ENCODE measurements at regions not wholly inside any gene's neighbourhood (a gene's known extent, or its start where the extent isn't known, plus 50 kb on each side); places are given as distances from the start of the nearest gene placed in this dataset.

DNA sequence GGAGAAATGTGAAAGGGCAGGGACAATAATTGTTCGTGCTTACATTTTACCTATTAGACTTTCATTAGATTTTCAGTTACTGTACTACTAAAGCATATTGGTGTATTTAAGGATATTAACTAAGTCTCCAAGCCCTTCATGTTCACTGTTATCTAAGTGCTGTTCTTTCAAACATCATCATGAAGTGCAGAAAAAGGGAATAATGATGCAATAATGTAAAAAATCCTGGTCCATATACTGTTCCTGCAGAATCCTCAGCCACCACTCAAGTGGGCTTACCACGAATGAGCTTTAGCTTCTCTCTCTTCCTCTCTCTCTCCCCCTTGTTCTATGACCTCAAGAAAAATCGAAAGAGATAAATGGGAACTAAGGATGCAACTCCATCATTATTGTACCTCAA, 600.7 kb downstream of the UTRN start:
- TF ChIP-seq, protein P1, sequence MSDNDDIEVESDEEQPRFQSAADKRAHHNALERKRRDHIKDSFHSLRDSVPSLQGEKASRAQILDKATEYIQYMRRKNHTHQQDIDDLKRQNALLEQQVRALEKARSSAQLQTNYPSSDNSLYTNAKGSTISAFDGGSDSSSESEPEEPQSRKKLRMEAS (IDR thresholded peaks at IDR 0.05) = no peak
- TF ChIP-seq CEBPB (IDR thresholded peaks at IDR 0.05) (no peak), TAF1 (IDR thresholded peaks at IDR 0.05; ENCODE audit: low read depth) (no peak), RAD21 (IDR thresholded peaks at IDR 0.05; ENCODE audit: low read depth) (no peak), EP300 (IDR thresholded peaks at IDR 0.05; ENCODE audit: borderline replicate concordance) (no peak), YY1 (IDR thresholded peaks at IDR 0.05; ENCODE audit: low read depth) (no peak), TCF12 (IDR thresholded peaks at IDR 0.05; ENCODE audit: low read depth) (no peak), ZBTB7A (IDR thresholded peaks at IDR 0.05; ENCODE audit: low read depth) (no peak), CREB1 (IDR thresholded peaks at IDR 0.05; ENCODE audit: low read depth) (no peak), FOXM1 (IDR thresholded peaks at IDR 0.05; ENCODE audit: borderline replicate concordance, low read depth) (no peak), EGR1 (IDR thresholded peaks at IDR 0.05) (no peak)
- TF ChIP-seq, protein P2, sequence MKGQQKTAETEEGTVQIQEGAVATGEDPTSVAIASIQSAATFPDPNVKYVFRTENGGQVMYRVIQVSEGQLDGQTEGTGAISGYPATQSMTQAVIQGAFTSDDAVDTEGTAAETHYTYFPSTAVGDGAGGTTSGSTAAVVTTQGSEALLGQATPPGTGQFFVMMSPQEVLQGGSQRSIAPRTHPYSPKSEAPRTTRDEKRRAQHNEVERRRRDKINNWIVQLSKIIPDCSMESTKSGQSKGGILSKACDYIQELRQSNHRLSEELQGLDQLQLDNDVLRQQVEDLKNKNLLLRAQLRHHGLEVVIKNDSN (IDR thresholded peaks at IDR 0.05) = no peak
- TF ChIP-seq, protein P3, sequence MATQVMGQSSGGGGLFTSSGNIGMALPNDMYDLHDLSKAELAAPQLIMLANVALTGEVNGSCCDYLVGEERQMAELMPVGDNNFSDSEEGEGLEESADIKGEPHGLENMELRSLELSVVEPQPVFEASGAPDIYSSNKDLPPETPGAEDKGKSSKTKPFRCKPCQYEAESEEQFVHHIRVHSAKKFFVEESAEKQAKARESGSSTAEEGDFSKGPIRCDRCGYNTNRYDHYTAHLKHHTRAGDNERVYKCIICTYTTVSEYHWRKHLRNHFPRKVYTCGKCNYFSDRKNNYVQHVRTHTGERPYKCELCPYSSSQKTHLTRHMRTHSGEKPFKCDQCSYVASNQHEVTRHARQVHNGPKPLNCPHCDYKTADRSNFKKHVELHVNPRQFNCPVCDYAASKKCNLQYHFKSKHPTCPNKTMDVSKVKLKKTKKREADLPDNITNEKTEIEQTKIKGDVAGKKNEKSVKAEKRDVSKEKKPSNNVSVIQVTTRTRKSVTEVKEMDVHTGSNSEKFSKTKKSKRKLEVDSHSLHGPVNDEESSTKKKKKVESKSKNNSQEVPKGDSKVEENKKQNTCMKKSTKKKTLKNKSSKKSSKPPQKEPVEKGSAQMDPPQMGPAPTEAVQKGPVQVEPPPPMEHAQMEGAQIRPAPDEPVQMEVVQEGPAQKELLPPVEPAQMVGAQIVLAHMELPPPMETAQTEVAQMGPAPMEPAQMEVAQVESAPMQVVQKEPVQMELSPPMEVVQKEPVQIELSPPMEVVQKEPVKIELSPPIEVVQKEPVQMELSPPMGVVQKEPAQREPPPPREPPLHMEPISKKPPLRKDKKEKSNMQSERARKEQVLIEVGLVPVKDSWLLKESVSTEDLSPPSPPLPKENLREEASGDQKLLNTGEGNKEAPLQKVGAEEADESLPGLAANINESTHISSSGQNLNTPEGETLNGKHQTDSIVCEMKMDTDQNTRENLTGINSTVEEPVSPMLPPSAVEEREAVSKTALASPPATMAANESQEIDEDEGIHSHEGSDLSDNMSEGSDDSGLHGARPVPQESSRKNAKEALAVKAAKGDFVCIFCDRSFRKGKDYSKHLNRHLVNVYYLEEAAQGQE (IDR thresholded peaks at IDR 0.05; ENCODE audit: low read depth) = no peak
